Activated CD8-positive, alpha-beta memory T cell treated with anti-CD3 and anti-CD28 coated beads for 48 hours (primary cell): ENCODE measurements at regions not wholly inside any gene's neighbourhood (a gene's known extent, or its start where the extent isn't known, plus 50 kb on each side); places are given as distances from the start of the nearest gene placed in this dataset.

Experiments used
- DNase-seq, 3 experiments: peaks; one replicate each; pipeline ENCODE4 v3.0.0-alpha.2; 2020; ENCODE audit warnings: low read depth in 2 of 3, low spot score in 2 of 3

DNA sequence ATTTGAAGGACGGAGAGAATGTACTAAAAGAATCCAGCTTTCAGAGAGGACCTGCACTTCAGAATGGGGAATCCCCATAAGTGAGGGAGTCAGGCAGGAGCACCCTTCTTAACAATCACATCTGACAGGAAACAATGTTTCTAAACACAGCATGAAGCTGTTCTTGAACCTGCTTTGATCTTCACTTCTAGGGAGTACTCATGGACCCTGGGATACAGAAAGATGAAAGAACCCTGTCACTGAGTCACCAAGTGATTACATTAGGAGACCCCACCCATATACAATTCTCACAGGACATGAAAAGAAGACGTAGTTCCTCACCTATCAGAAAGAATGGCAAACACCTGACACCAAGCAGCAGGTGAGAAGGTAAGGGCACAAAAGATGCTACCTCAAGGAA lies 296.9 kb upstream of the ZC3H12C start:
- DNase-seq = no peak

DNA sequence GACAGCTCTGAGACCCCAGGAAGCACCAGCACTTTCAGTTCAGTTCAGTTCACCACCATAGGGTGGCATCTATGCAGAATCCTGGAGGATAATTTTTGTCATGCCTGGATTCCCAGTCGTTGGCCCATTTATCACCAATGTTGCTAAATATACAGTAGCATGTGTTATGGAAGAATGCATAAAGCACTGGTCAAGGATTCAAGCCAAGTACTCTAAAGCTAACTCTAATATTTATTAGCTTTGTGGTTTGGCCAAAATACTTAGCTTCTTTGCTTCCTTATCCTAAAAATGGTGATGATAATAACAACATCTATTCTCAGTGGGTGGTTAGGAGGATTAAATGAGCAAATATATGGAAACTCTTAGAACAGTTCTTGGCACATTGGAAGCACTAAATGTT lies 294.7 kb upstream of the ZC3H12C start:
- DNase-seq = no peak

DNA sequence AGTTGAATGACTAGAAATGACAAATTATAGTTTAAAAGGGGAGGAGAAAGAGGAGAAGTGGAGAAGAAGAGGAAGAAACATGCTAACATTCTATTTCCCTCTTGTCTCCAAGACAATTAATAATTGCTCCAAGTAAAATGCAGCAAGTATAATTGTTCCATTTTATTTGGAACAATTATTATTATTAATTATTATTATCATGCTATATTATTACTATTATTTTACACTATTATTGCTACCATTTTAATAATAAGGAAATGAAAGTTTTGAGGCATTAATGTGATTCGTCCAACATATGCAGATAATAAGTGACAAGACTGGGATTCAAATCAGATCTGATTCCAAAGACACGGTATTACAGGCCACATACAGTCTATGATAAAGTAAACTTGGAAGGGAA lies 293.6 kb upstream of the ZC3H12C start:
- DNase-seq = no peak

DNA sequence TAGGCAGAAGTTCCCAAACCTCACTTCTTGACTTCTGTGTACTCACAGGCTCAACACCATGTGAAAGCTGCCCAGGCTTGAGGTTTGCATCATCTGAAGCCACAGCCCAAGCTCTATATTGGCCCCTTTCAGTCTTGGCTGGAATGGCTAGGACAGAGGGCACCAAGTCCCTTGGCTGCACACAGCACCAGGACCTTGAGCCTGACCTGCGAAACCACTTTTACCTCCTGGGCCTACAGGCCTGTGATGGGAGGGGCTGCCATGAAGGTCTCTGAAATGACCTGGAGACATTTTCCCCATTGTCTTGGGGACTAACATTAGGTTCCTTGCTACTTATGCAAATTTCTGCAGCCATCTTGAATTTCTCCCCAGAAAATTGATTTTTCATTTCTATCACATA lies 288.3 kb upstream of the ZC3H12C start:
- no peak for DNase-seq

DNA sequence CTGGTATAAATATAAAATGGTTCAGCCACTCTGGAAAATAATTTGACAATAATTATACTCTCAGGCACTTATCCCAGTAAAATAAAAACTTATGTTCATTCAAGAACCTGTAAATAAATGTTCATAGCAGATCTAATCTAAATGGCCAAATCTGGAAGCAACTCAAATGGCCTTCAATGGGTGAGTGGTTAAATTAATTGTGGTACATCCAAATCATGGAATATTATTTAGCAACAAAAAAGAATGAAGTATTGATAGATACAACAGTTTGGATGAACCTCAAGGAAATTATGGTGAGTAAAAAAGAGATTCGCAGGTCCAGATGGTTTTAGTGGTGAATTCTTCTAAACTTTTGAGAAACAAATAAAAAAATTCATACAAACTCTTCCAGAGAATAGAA lies 287.0 kb upstream of the ZC3H12C start:
- no peak for DNase-seq

DNA sequence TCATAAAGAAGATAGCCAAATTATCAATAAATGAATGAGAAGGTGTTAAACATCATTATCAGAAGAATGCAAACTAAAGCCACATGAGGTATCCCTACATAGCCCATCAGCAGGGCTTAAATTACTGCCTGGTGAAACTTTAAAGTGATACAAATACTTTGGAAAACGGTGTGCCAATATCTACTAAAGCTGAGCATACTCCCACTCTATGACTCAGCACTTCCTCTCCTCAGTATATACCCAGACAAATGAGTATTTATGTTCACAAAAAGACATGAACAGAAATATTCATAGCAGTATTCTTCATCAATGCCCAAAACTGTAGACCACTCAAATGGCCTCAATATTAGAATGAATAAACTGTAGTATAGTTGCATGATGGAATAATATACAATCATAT lies 284.6 kb upstream of the ZC3H12C start:
- DNase-seq = no peak

DNA sequence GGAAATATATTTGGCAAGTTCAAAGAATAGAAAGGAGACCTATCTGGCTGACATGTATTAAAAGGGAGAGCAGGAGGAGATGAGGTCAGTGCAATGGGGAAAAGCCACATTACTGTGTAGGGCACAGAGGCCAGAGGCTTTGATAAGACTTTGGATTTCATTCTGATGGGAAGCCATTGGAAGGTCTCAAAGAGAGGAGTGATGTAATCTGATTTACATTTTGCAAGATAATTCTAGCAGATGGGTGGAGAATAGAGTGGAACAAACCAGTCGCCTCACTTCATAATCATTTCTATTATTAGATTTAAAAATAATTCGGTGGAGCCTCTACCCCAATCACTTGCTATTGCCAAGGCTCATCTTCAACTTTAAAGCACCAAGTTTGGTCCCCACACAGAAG lies 278.4 kb upstream of the ZC3H12C start:
- no peak for DNase-seq

DNA sequence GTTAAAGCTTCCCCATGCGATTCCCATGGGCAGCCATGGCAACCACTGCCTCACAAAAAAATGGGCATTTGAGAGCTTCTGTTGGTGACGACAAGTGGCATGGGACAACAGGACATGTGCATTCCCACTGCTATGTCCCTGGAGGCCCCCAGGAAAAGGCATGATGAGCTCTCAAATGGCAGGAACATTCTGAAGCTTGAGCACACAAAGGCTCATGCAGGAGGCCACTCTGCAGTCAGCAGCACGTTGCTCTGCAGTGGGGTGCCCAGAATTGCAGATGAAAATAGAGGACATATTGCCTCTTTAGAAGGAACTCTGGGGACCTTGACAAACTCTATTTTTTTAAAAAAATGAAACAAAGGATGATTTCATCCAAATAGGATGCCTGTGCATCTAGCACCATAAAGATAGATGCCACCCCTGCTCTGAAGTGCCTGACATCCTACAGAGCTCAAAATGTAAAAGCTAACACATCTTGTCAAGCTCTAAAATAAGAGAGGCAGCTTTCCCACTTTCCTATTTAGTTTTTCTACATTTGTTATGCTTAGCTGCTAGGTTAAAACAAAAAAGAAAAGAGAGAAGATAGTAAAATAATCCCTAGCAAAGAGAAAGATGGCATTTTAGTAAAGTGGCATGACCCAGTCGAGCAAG lies 277.6 kb upstream of the ZC3H12C start:
- no peak for DNase-seq

DNA sequence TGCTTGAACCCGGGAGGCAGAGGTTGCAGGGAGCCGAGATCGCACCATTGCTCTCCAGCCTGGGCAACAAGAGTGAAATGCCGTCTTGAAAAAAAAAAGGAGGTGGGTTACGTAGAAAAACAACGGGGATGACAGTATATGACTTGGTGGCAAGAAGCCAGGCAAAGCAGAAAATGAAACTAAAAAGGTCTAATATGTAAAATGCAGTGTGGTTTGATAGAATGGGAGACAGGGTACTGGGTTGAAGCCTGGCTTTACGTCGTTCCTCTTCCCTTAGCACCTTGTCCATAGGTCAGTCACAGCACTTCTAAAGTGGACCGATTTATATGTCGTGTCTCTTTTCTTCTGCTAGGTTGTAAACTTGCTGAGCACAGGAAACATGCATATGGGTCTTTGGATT lies 274.9 kb upstream of the ZC3H12C start:
- no peak for DNase-seq

DNA sequence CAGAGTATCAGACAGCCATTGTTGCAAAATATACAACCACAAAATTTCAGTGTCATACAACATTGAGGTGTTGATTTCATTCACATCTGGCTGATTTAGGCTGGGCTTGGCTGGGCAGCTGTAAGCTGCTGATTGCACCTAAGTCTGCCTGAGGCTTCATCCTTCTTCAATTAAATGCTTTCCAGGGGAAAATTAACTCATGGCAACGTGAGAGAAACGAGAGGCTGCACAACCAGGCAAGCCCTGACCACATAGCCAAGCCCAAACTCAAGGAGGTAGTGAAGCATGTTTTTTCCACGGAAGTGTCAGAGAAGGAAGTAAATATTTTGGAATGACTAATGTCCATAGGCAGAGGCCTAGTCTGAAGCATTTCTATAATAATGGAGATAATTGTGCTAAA lies 273.8 kb upstream of the ZC3H12C start:
- no peak for DNase-seq

DNA sequence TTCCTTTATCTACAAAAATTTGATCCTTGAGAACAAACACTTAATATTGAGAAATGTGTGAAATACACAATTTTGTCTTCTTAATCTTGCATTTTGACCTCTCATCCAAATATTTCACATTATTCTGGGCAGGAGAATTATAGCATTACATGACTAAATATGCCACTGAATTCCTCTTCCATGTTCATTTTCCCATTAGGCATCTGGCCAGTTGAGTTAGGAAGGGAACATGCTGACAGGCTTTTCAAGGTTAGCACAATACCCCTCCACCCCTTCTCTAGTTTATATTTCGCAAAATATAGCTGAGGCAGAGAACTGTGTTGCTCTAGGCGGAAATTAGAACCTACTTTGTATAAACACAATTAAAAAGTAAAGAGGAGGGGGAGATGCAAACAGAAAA lies 271.7 kb upstream of the ZC3H12C start:
- no peak for DNase-seq

DNA sequence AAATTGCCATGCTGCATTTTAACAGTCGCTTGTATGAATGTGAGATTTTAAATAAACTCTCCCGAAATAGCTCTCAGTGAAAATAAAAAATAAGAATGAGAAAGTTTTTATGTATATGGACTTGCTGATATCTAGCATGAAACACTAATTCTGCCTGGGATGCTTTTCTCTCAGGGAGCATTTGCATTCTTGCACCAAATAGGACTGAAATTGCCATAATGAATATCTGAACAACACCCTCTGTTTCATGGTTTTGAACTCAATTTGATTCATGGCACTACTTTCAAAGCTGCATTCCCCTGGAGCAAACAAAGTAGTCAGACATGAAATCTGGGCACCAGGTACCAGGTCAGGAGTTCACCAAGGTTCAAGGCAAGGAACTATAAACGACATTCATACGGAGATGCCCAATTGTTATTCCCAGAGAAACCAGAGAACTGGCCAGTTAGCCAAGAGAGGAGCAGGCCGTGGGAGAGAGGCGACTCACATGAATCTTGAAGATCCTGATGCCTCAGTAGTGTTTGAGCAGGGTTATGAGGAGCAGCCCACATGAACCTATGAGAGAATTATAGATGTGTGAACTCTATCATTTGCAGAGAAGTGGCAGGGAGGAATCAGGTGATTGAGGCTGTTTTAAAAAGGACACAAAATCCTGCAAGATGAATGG lies 270.6 kb upstream of the ZC3H12C start:
- no peak for DNase-seq

DNA sequence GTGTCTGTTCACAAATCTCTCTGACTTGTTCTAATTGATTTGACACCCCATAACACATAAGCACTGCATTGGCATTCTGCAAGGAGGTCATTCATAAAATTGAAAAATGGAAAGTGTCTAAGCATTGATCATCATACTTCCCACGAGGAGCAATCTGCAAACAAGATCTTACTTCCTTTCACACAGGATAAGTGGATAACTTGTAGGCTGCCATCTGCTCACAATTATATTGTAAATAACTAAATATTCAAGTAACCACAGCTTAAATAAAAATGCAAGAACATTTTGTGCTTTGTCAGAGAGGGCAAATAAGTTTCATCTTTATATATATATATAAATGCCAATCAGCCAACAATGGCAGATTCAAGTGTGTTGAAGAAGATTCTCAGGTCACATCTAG lies 264.8 kb upstream of the ZC3H12C start:
- DNase-seq = no peak

DNA sequence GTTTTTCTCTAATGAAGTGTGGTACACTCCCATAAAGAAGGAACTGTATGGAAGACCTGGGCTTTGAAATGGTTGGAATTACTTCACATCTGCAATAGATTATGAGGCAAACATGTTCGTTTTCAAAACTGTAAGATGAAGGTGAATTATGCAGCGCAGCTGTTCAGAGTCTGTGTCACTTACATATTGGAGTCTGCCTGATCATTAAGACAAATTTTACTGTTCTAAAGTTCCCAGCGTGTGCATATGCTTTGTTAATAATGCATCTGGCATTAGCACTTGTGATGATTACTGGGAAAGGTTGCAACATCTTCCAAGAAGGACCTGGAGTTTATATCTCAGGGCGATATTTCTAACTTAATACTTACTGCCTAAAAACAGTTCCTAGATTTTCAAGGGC lies 255.2 kb upstream of the ZC3H12C start:
- DNase-seq = no peak

DNA sequence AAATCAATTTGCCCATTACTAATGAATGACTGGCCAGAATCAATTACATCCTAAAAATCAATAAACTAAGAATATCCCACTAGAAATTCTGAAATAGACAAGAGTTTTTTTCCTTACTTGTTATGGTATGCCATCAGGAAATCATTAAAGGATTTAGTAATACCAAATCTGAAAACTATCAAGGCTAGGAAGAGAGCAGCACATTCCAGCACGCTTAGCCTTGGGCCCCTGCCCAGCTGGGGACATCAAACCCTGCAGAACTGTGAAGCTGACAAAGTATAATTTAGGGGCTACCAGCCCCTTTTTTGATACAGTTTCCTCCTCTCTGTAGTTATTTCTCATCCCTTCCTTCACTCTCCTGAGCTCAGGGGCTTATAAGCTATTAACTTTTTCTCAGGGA lies 247.8 kb upstream of the ZC3H12C start:
- DNase-seq = no peak

DNA sequence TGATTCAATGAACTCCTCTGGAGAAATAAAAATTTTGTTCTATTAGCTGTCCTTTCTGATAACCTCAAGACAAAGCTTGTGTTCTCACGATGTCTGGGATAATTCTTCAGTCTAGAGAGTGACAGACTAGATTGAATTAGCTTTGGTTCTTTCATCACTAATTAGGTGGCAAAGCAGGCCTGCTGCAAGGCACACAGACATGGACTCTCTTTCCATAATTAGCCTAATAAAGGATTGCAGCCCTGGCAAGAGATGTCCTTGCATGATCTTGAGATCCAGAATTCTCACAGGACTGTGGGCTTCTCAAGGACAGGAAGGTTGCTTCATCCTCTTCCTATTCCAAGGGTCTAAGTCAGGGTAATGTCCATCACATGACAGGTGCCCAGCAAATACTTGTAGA lies 245.6 kb upstream of the ZC3H12C start:
- no peak for DNase-seq

DNA sequence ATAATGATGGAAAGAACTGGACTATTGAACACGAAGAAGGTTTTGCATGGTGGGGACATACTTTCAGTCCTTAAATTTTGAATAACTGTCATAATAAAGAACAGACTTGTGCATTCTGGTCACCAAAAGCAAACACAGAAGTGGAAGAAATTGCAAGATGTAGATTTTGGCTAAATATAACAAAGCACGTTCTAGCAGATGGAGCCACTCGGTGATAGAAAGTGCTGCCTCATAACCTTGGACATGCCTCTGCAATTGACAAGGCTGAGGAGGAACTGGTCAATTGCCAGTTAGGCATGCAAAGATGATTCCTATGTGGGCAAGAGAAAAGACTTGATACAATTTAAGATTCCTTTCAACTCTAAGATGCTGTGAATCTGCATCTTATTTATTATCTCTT lies 244.1 kb upstream of the ZC3H12C start:
- no peak for DNase-seq

DNA sequence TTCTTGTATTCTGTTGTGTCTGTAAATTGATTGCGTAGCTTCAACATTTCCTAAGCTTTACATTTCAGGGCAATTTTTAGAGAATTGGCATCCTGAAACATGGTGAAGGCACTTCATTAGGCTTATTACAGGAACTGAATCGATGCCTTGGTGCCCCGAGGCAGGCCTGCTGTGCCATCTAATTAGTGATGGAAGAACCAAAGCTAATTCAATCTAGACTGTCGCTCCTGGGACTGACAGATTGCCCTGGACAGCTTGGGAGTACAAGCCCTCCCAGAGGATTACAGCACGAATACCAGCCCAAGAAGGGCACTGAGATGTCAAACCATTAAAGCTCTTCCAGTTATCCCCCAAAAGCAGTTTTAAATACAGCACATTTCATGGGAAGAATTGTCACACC lies 243.2 kb upstream of the ZC3H12C start:
- DNase-seq = no peak

DNA sequence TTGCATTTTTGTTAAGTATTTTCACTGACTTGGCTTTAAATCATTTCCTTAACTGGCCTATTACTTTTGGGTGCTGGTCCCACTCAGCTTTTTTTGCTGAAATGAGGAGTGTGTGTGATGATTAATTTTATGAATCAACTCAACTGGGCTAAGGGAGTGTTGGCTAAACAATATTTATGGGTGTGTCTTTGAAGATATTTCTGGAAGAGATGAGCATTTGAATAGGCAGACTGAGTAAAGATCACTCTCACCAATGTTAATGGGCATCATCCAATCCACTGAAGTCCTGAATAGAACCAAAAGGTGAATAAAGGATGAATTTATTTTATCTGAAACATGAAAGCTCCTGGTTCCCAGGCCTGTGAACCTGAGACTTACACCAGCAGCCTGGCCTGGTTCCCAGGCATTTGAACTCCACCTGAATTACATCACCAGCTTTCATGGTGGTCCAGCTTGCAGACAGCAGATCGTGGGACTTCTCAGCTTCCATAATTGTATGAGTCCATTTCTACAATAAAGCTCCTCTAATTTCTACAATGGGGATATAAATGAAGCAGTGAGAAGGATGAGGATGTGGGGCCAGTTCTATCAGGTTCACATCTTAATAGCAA lies 241.3 kb upstream of the ZC3H12C start:
- no peak for DNase-seq

DNA sequence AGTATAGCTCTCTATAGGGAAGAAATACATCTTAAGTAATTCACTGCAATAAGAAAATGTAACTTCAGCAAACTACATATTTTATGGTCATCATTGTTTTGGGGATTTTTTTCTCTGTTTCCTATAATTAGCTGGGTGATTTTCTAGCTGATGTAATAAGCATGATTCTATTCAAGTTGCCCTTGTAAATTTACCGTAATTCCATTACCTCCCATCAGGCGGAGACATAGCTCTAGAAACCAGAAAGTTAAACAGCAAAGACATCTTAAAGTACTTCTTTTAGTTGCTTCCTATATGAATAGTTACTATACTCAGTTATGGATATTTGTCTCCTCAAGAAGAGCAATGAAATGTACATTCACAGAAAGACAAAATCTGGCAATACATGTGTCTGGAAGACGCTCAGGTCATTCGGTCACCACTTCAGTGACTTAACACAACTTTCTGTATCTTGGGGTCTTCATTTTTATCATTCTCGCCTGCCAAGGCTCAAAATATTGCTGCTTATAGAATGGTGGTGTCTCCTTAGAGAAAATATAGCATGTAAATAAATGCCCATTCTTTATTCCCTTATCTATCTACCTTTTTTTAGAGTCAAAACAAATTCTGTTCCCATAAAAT lies 239.9 kb upstream of the ZC3H12C start:
- no peak for DNase-seq

DNA sequence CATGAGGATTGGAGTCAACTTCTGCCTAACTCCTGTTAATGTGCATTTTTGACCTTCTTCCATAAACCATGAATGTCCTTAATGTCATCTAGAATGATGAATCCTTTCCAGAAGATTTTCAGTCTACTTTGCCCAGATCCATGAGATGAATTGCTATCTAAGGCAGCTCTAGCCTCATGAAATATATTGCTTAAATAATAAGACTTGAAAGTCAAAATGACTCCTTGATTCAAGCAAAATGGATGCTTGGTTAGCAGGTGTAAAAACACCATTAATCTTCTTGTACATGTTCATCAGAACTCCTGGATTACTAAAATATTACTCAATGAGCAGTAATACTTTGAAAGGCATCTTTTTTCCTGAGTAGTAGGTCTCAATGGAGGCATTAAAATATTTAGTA lies 238.5 kb upstream of the ZC3H12C start:
- DNase-seq = no peak

DNA sequence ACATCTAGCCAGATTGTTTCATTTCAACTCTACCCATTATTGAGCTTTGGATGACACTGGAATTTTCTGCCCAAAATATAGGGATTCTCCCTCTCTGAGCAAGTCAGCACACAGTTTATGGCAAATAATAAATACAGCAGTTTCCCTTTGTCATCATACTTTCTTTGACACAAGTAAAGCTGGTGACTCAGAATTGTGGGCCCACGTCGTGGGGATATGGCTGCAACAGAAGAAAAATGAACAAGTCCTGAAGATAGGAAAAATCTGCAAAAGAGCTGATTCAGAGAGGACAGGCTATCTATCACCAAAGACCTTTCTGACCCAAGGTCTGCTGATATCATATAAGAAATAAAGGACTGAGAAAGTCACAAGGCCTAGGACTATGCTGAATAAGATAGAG lies 236.3 kb upstream of the ZC3H12C start:
- no peak for DNase-seq

DNA sequence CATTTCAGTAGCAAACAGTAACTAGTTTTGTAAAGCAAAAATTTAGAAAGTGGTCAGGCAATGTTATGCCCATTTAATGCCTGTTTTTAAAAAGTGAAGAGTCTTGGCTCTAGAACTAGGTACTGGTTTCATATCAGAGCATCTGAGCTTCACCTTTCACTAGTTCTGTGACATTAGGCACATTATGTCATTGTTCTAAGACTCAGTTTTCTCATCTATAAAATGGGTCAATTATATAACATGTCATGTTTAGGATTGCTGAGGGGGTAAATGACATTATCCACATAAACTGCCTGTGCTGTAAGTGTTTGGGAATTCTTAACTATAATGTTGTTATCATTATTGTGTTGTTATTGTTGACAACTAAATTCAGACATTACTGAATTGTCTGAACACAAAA lies 235.6 kb upstream of the ZC3H12C start:
- no peak for DNase-seq
